ENCODE measurements at regions not wholly inside any gene's neighbourhood (a gene's known extent, or its start where the extent isn't known, plus 50 kb on each side); places are given as distances from the start of the nearest gene placed in this dataset.
"Not testable (repeated sequence)": the region's sequence is repeated elsewhere in the genome, so short reads cannot be mapped to it uniquely, and the experiment has no call there.

- DNase-seq: no peak
Measured at GRCh38 chrX:38943120-38943519, 141.9 kb downstream of the MID1IP1 start.

DNA sequence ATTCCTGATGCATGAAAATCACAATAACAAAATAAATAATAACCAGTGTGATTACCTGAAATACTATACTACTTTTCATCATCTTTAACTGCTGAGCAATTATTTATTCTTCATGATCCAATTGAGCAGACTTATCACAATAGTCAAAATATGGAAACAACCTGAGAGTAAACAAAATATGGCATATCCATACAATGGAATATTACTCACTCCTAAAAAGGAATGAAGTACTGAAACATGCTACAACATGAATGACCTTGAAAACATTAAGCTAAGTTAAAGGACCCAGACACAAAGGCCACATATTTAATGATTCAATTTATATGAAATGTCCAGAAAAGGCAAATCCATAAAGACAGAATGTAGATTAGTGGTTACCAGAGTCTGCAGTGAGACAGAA, 146.8 kb downstream of the MID1IP1 start:
- no peak for DNase-seq

GRCh38 chrX:38954520-38954919, 153.3 kb downstream of the MID1IP1 start:
- DNase-seq: no peak

DNA sequence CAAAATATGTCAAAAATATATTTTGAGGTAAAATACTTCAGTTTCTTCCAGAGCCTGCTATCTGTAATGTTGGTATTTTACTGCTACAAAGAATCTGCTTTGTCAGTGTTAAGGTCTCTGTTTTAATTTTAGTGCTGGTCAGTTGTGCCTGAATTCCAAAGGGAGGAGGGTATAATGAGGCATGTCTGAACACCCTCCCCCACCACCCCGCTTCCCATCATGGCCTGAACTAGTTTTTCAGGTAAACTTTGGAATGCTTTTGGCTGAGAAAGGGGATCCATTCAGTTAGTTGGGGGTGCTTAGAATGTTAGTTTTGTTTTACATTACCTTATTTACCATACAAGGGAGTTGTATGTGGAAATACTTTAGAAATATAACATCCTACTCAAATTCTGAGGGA, 158.5 kb downstream of the MID1IP1 start:
- no peak for DNase-seq

- no peak for DNase-seq
Measured at GRCh38 chrX:38960137-38960536, 158.9 kb downstream of the MID1IP1 start.

- no peak for DNase-seq
Measured at GRCh38 chrX:38961936-38962335, 160.7 kb downstream of the MID1IP1 start.

DNA sequence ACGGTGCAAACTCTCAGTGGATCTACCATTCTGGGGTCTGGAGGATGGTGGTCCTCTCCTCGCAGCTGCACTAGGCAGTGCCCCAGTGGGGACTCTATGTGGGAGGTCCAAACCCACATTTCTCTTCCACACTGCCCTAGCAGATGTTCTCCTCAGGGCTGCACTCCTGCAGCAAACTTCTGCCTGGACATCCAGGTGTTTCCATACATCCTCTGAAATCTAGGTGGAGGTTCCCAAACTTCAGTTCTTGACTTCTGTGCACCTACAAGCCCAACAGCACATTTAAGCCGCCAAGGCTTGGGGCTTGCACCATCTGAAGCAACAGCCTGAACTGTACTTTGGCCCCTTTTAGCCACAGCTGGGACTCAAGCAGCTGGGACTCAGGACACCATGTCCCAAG, 162.0 kb downstream of the MID1IP1 start:
- DNase-seq: not testable (repeated sequence)

- DNase-seq: no peak
Measured at GRCh38 chrX:38965888-38966287, 164.6 kb downstream of the MID1IP1 start.

- peak; percentile 41 for DNase-seq
Measured at GRCh38 chrX:38968344-38969216, 167.3 kb downstream of the MID1IP1 start.

GRCh38 chrX:38970074-38970473, 168.8 kb downstream of the MID1IP1 start:
- no peak for DNase-seq

GRCh38 chrX:38970845-38971244, 169.6 kb downstream of the MID1IP1 start:
- peak; percentile 25 for DNase-seq

- peak; percentile 67 for DNase-seq
Measured at GRCh38 chrX:38973322-38973721, 172.1 kb downstream of the MID1IP1 start.

DNA sequence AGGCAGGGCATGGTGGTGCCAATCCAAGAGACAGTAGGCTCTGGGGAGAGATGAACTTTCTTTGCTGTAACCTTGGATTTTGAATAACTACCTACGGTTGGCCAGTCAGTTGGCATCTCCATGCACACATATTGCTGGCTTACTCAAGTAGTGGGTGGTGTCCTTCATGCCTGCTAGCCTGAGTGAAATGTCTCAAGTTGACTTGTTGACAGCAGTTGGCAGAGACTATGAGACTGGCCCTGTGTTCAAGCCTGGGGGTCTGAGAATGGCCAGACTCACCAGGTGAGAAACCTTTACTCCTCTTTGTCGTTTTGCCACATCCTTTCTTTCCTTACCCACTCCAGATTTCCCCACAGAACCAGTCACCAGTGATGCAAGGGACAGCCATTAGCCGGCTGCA, 173.3 kb downstream of the MID1IP1 start:
- no peak for DNase-seq

DNA sequence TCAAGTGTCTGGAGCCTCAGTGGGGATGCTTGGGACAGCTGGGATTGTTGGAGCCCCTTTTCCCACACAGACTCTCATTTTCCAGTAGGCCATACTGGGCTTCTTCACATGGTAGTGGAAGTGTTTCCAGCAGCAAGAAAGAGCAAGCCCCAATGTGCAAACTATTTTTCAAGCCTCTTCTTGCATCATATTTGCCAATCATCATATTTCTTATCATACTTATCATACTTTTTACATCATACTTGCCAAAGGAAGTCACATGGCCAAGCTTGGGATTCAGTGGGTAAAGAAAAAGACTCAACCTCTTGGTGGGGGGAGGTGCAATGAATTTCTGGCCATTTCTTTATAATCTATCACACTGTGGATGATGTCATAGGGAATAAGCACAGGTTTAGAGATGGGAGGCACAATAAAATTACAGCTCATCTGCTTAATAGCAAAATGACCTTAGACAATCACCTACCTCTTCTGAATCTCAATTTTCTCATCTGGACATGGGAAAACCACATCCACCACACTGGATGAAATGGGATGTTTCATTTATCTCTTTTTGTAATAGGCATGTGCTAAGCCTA, 174.2 kb downstream of the MID1IP1 start:
- DNase-seq: no peak

- DNase-seq: no peak
Measured at GRCh38 chrX:38982370-38982769, 181.1 kb downstream of the MID1IP1 start.

GRCh38 chrX:38982843-38983242, 181.6 kb downstream of the MID1IP1 start:
- DNase-seq: no peak

DNA sequence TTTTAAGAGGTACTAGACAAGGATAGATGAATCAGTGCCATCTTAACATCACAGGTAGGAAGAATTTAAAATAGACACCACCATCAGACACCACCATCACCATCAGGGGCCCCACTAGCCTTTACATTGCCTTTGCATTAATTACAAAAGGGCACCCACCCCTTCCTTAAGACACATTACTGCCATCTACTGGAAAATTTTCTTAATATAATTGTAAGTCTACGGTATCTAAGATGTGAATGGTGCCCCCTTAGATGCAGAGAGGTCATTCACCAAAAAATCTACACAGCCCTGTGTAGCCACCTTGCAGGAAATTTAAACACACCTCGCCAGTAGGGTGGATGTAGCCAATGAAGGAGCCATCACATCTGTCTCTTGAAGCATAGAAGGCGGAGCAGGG, 184.1 kb downstream of the MID1IP1 start:
- peak; percentile 51 for DNase-seq

DNA sequence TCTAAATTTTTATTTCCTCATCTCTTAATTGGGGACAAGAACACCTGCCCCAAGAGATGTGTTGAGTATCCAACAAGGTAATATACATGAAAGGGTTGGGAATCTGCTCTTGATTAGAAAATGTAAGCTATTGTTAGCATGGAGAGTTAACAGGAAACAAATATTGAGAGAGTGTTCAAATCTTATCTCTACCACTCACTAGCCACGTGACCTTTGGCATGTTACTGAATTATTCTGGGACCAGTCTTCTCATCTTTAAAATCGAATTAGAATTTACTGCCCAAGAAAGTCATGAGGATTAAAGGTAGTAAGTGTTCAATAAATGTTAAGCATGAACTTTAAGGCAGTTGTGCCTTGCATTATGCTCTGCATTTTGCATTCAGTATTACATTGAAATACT, 184.7 kb downstream of the MID1IP1 start:
- DNase-seq: no peak

GRCh38 chrX:38986586-38986985, 185.3 kb downstream of the MID1IP1 start:
- no peak for DNase-seq

- DNase-seq: peak; percentile 9
Measured at GRCh38 chrX:38987198-38987651, 186.0 kb downstream of the MID1IP1 start.

GRCh38 chrX:38988301-38988700, 187.0 kb downstream of the MID1IP1 start:
- DNase-seq: no peak

DNA sequence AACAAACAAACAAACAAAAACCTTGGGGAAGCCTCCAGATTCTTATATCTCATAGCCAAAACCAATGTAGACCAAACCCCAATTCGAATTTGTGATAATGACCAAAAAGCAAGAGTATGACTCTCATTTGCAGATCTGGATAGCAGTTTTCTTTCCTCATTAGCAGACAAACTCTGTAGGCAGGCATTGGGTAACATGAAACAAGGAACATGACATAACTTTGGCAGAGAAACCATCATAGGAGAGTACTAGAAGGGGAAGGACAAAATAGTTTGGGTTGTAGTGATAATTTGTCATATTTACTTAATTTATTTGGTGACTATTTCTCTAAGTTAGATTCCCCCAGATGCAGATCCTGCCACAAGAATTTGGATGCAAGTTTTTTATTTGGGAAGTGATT, 187.8 kb downstream of the MID1IP1 start:
- DNase-seq: peak; percentile 53

DNA sequence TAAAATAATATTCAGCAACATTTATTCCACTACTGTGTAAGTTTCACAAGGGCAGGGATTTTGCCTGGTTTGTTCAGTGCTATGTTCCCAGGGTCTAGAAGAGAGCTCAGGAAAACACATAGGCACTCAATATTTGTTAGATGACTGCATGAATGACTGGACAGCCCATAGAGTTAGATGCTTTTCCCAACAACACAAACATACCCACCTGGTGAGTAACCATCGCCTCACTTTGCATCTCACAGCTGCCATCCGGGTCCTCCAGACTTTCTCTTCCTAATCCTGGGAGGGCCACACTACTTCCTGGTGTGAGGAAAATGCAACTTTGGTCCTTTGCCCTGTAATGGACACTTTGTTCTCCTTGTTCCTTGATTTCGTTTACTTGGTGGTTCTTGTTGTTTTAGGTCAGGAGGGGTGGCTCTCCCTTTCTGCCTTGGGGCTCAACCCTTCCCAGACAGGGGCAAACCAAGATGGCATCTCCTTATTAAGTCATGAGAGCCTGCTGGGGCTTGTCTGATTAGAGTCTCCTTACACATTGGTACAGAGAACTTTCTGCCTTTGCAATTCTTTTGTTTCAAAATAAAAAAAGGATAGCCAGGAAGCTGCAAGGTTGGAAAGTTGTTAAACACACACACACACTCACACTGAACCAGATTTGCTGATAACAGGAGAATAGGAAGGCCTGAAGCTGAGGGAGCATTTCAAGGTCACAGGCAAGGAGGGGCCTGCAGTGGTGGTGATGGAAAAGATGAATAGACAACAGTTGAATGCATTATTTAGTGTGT, 190.6 kb downstream of the MID1IP1 start:
- DNase-seq: no peak
